Activated CD4-positive, alpha-beta memory T cell treated with anti-CD3 and anti-CD28 coated beads, Interleukin-2, amount 10 ng/mL, durations not matched to agents 7 days and 5 days (primary cell): ENCODE measurements at regions not wholly inside any gene's neighbourhood (a gene's known extent, or its start where the extent isn't known, plus 50 kb on each side); places are given as distances from the start of the nearest gene placed in this dataset.
"Not testable (repeated sequence)": the region's sequence is repeated elsewhere in the genome, so short reads cannot be mapped to it uniquely, and the experiment has no call there.

Source experiments
- CTCF ChIA-PET: fragments of 350-600 bp; sonication (Branson Sonifier 250); formaldehyde crosslinking; loops from one replicate; lab custom pipeline; 2021; ENCODE audit warnings: antibody characterized with exemption, inconsistent platforms; lab: Charles Lee
- POLR2A ChIA-PET: fragments of 350-600 bp; sonication (Branson Sonifier 250); formaldehyde crosslinking; loops from one replicate; lab custom pipeline; 2021; ENCODE audit warnings: antibody characterized with exemption; lab: Charles Lee
- DNase-seq: peaks from one replicate; pipeline ENCODE4 v3.0.0-alpha.2; 2020
- H3K27ac Mint-ChIP-seq: one replicate; pipeline ENCODE4 v1.8.0; 2021; ENCODE audit warnings: mild to moderate bottlenecking, mixed read lengths
- H3K27me3 Mint-ChIP-seq: one replicate; pipeline ENCODE4 v1.8.0; 2021; ENCODE audit warnings: mixed read lengths
- H3K36me3 Mint-ChIP-seq: one replicate; pipeline ENCODE4 v1.8.0; 2021; ENCODE audit warnings: low read depth, mixed read lengths
- H3K4me1 Mint-ChIP-seq: one replicate; pipeline ENCODE4 v1.8.0; 2021; ENCODE audit warnings: mixed read lengths
- H3K4me3 Mint-ChIP-seq: one replicate; pipeline ENCODE4 v1.8.0; 2021; ENCODE audit warnings: mild to moderate bottlenecking, mixed read lengths
- H3K9me3 Mint-ChIP-seq: one replicate; pipeline ENCODE4 v1.8.0; 2021; ENCODE audit warnings: mixed read lengths

- Mint-ChIP-seq H3K4me1 (peaks cover 7% of the 10 kb centered on the region), H3K4me3 (no peak overlapping the region), H3K27me3 (peaks cover 10% of the 10 kb centered on the region), H3K9me3 (no peaks in the 10 kb centered on the region), H3K27ac (no peak overlapping the region), H3K36me3 (no peaks in the 10 kb centered on the region)
- DNase-seq, result no peak
- ChIA-PET POLR2A (no interaction called here), CTCF (no interaction called here)
Measured at GRCh38 chr1:200294241-200294640, 115.6 kb downstream of the ZNF281 start.

- CTCF ChIA-PET, result no interaction called here
Measured at GRCh38 chr1:200292699-200293098, 117.1 kb downstream of the ZNF281 start.

GRCh38 chr1:200291106-200291505, 118.7 kb downstream of the ZNF281 start:
- no peak overlapping the region for H3K4me3 Mint-ChIP-seq
- DNase-seq, result no peak
- CTCF ChIA-PET, result interaction anchor here (2.5 kb wide), 1 partner anchor 12 kb away, joined by 6 read pairs; no protein-coding TSS in a partner anchor
- no peak overlapping the region for H3K27ac Mint-ChIP-seq
- peaks cover 5% of the 10 kb centered on the region for H3K27me3 Mint-ChIP-seq
- POLR2A ChIA-PET, result no interaction called here
- no peaks in the 10 kb centered on the region for H3K36me3 Mint-ChIP-seq
- H3K4me1 Mint-ChIP-seq, result peaks cover 7% of the 10 kb centered on the region
- no peaks in the 10 kb centered on the region for H3K9me3 Mint-ChIP-seq

More at GRCh38 chr1:200292699-200293098, 117.1 kb downstream of the ZNF281 start:
- Mint-ChIP-seq H3K27ac (no peak overlapping the region), H3K36me3 (no peaks in the 10 kb centered on the region), H3K9me3 (no peaks in the 10 kb centered on the region), H3K4me3 (no peak overlapping the region), H3K4me1 (peaks cover 7% of the 10 kb centered on the region), H3K27me3 (peaks cover 5% of the 10 kb centered on the region)
- no peak for DNase-seq
- POLR2A ChIA-PET, result interaction anchor here (0.6 kb wide), 1 partner anchor 9 kb away, joined by 3 read pairs; no protein-coding TSS in a partner anchor

- ChIA-PET CTCF (interaction anchor here (2.5 kb wide), 1 partner anchor 11 kb away, joined by 6 read pairs; no protein-coding TSS in a partner anchor), POLR2A (no interaction called here)
- Mint-ChIP-seq H3K9me3 (no peaks in the 10 kb centered on the region), H3K4me1 (peaks cover 7% of the 10 kb centered on the region), H3K27me3 (peaks cover 5% of the 10 kb centered on the region), H3K36me3 (no peaks in the 10 kb centered on the region), H3K27ac (no peak overlapping the region), H3K4me3 (no peak overlapping the region)
- DNase-seq, result no peak
Measured at GRCh38 chr1:200290010-200290685, 119.7 kb downstream of the ZNF281 start.

DNA sequence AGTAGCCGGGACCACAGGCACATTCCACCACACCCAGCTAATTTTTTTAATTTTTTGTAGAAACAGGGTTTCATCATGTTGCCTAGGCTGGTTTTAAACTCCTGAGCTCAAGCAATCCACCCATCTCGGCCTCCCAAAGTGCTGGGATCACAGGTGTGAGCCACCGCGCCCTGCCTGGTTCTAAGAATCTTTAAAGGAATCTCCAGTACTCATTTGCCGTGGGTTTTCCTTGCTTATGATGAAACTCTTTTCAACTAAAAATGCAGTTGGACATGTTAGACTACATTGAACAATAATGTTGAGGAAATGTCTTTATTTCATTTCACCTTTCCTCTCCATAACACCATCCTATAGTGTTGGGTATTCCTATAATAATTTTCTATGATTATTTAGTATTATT, 121.6 kb downstream of the ZNF281 start:
- Mint-ChIP-seq H3K27ac (no peak overlapping the region), H3K4me1 (peaks cover 4% of the 10 kb centered on the region), H3K36me3 (no peaks in the 10 kb centered on the region), H3K4me3 (no peak overlapping the region), H3K27me3 (peaks cover 5% of the 10 kb centered on the region), H3K9me3 (no peaks in the 10 kb centered on the region)
- POLR2A ChIA-PET, result no interaction called here
- DNase-seq, result no peak
- CTCF ChIA-PET, result interaction anchor here (1.4 kb wide), 1 partner anchor 13 kb away, joined by 5 read pairs; no protein-coding TSS in a partner anchor

GRCh38 chr1:200284236-200284635, 125.6 kb downstream of the ZNF281 start:
- POLR2A ChIA-PET, H3K36me3 Mint-ChIP-seq, H3K9me3 Mint-ChIP-seq, H3K4me3 Mint-ChIP-seq, H3K27me3 Mint-ChIP-seq, H3K27ac Mint-ChIP-seq, DNase-seq, H3K4me1 Mint-ChIP-seq: not testable (repeated sequence)
- CTCF ChIA-PET, result interaction anchor here (1.4 kb wide), 1 partner anchor 11 kb away, joined by 3 read pairs; no protein-coding TSS in a partner anchor

DNA sequence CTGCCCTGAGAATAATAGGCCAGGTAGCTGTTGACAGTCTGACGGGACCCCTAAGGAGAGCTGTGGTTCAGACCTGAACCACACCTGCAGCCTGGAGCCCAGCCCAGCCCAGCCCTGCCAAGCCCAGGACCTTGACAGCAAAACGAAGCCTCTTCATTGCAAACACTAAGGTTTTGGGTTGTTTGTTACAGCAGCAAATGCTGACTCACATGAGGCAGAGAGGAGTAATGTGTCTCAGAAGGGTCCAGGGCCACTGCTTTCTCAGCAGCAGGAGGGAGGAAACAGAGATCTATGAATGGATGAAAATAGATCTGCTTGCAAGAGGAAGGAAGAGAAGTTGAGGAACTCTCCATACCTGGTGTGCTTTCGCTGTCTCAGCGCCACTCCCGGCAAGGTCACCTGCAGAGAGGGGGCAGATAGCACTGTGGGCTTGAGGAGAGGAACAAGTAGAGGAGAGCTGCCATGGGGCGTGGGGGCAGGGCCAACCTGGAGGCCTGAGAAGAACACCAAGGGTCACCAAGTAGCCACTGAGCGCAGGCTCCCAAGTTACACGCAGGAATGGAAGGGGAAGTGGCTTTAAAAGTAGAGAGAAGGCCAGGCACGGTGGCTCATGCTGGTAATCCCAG, 127.2 kb downstream of the ZNF281 start:
- no peak for DNase-seq
- H3K9me3 Mint-ChIP-seq, result no peaks in the 10 kb centered on the region
- CTCF ChIA-PET, result interaction anchor here (1.4 kb wide), 1 partner anchor 226 kb away, joined by 4 read pairs; no protein-coding TSS in a partner anchor
- no peak overlapping the region for H3K27ac Mint-ChIP-seq
- H3K36me3 Mint-ChIP-seq, result no peaks in the 10 kb centered on the region
- no peak overlapping the region for H3K4me3 Mint-ChIP-seq
- POLR2A ChIA-PET, result no interaction called here
- no peaks in the 10 kb centered on the region for H3K4me1 Mint-ChIP-seq
- peaks cover 4% of the 10 kb centered on the region for H3K27me3 Mint-ChIP-seq

DNA sequence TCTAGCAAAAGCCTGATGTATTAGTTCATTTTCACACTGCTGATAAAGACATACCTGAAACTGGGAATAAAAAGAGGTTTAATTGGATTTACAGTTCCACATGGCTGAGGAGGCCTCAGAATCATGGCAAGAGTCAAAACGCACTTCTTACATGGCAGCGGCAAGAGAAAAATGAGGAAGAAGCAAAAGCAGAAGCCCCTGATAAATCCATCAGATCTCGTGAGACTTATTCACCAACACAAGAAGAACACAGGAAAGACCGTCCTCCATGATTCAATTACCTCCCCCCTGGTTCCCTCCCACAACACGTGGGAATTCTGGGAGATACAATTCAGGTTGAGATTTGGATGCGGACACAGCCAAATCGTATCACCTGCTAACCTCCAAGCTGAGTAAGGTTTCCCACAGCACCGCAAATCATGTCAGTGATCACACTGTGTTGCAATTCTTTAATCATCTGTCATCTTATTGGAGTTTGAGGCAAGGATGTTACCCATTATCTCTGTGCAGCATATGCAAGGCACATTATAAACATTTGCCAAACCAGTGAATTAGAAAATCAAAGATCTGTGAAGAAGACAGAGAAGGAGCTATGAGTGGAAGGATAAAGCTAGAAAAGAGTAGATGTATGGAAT, 128.5 kb downstream of the ZNF281 start:
- Mint-ChIP-seq H3K36me3 (no peaks in the 10 kb centered on the region), H3K27me3 (peaks cover 4% of the 10 kb centered on the region), H3K27ac (no peak overlapping the region), H3K4me3 (no peak overlapping the region), H3K9me3 (no peaks in the 10 kb centered on the region), H3K4me1 (no peaks in the 10 kb centered on the region)
- no peak for DNase-seq
- POLR2A ChIA-PET, result no interaction called here
- CTCF ChIA-PET, result interaction anchor here (1.4 kb wide), 1 partner anchor 228 kb away, joined by 4 read pairs; no protein-coding TSS in a partner anchor

- no peak overlapping the region for H3K4me3 Mint-ChIP-seq
- H3K36me3 Mint-ChIP-seq, result no peaks in the 10 kb centered on the region
- H3K27ac Mint-ChIP-seq, result no peak overlapping the region
- no peaks in the 10 kb centered on the region for H3K4me1 Mint-ChIP-seq
- peaks cover 10% of the 10 kb centered on the region for H3K27me3 Mint-ChIP-seq
- peak; percentile 26 for DNase-seq
- ChIA-PET POLR2A (no interaction called here), CTCF (interaction anchor here (0.7 to 2.1 kb wide), 10 partner anchors 10 to 1508 kb away, joined by 3 to 10 read pairs (median 4); no protein-coding TSS in a partner anchor)
- no peaks in the 10 kb centered on the region for H3K9me3 Mint-ChIP-seq
Measured at GRCh38 chr1:200279810-200280411, 129.9 kb downstream of the ZNF281 start.

DNA sequence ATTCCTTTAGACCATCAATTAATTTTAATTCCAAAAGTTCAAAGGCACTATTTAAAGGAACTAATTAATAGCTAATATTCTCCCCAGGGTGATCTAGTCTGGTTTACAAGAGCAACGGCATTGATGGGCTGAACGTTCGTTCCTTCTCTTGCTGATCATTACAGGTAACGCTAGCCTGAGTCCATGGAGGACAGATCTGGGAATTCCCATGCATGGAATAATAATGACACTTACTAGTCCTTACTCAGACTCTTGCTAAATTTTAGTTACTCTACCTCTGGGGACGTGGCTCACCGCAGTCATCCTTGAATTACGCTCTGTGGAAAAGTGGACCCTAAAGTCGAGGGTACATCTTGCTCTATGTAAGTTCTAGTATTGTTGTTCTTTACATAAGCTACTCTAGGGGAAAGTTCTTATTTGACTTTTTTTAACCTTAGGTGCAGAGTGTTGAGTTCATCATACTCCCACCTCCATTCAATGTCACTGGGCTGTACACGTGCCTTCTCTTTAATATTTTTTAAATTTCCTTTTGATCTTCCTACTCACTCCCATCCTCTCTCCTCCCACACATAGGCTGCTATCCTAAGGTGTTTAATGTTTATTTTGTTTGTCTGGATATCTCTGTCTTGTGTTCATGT, 133.9 kb downstream of the ZNF281 start:
- DNase-seq, result no peak
- no peak overlapping the region for H3K27ac Mint-ChIP-seq
- no peaks in the 10 kb centered on the region for H3K9me3 Mint-ChIP-seq
- H3K27me3 Mint-ChIP-seq, result peaks cover 14% of the 10 kb centered on the region
- ChIA-PET POLR2A (no interaction called here), CTCF (interaction anchor here (1.1 to 1.4 kb wide), 2 partner anchors 152 to 232 kb away, joined by 3 to 4 read pairs; no protein-coding TSS in a partner anchor)
- no peak overlapping the region for H3K4me3 Mint-ChIP-seq
- no peaks in the 10 kb centered on the region for H3K4me1 Mint-ChIP-seq
- no peaks in the 10 kb centered on the region for H3K36me3 Mint-ChIP-seq

DNA sequence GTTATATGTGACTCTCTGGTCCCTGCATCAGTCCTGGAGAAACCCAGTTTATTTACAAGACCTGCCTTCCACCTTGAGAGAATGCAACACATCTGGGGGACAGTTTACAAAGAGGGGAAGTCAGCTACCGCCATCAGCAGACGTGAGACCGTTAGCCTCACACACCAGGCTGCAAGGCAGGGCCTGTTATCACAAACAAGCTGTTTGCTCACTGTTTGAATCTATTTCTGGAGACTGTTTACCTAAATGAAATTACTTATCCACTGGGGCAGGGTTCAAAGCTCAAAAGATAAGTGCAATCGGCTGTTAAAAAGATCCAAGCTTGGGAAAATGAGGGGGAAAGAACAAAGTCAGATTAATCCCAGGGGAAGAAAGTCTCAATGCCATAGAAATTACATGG, 134.4 kb downstream of the ZNF281 start:
- no peak overlapping the region for H3K4me3 Mint-ChIP-seq
- POLR2A ChIA-PET, result no interaction called here
- CTCF ChIA-PET, result no interaction called here
- H3K9me3 Mint-ChIP-seq, result no peaks in the 10 kb centered on the region
- H3K36me3 Mint-ChIP-seq, result no peaks in the 10 kb centered on the region
- peaks cover 14% of the 10 kb centered on the region for H3K27me3 Mint-ChIP-seq
- no peak for DNase-seq
- H3K27ac Mint-ChIP-seq, result no peak overlapping the region
- H3K4me1 Mint-ChIP-seq, result no peaks in the 10 kb centered on the region

DNA sequence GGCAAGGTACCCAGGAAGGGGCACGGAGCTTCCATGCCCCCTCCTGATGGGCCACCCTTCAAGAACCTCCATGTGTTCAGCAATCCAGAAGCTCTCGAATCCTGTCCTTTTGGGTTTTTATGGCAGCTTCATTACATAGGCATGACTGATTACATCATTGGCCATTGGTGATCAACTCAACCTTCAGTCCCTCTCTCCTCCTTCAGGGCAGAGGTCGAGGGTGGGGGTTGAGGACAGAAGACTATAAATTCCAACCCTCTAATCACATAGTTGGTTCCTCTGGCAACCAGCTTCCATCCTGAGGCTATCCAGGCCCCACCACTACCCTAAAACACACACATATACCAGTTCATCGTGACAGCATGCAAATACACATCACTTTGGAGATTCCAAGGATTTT, 135.7 kb downstream of the ZNF281 start:
- H3K36me3 Mint-ChIP-seq, result no peaks in the 10 kb centered on the region
- DNase-seq, result no peak
- H3K4me3 Mint-ChIP-seq, result no peak overlapping the region
- H3K4me1 Mint-ChIP-seq, result no peaks in the 10 kb centered on the region
- peaks cover 10% of the 10 kb centered on the region for H3K27me3 Mint-ChIP-seq
- H3K9me3 Mint-ChIP-seq, result no peaks in the 10 kb centered on the region
- no peak overlapping the region for H3K27ac Mint-ChIP-seq
- ChIA-PET POLR2A (no interaction called here), CTCF (no interaction called here)
